A549 (cell line): ENCODE measurements at regions not wholly inside any gene's neighbourhood (a gene's known extent, or its start where the extent isn't known, plus 50 kb on each side); places are given as distances from the start of the nearest gene placed in this dataset.

Experiments used
- CTCF ChIP-seq: fragments of >200 bp; sonication (Bioruptor Twin); formaldehyde crosslinking; IDR thresholded peaks from 3 replicates; pipeline ENCODE4 v1.5.1; 2016
- FOSL2 ChIP-seq, 2 experiments: fragments of 450-650 bp in 1 of 2; fragments of >200 bp in 1 of 2; sonication (Bioruptor Twin) in 1 of 2; formaldehyde crosslinking; IDR thresholded peaks; 2 replicates each; pipeline versions ENCODE4 v1.5.0 to v1.6.1; 2016 to 2020; ENCODE audit warnings: mild to moderate bottlenecking in 1 of 2, moderate library complexity in 1 of 2
- JUN ChIP-seq, 2 experiments: fragments of >200 bp; sonication (Bioruptor Twin); formaldehyde crosslinking; IDR thresholded peaks; 2 replicates in 1 of 2; 3 replicates in 1 of 2; pipeline ENCODE4 v1.6.1; 2016 to 2017
- MAX ChIP-seq: IDR thresholded peaks from 2 replicates; pipeline ENCODE4 v1.6.1; 2012
- RAD21 ChIP-seq, 2 experiments: fragments of >200 bp in 1 of 2; sonication (Bioruptor Twin) in 1 of 2; formaldehyde crosslinking in 1 of 2; IDR thresholded peaks in 1 of 2; conservative IDR thresholded peaks in 1 of 2; 2 replicates in 1 of 2; 3 replicates in 1 of 2; pipeline ENCODE4 v1.6.1; 2012 to 2018; ENCODE audit warnings: inconsistent platforms in 1 of 2
- RCOR1 ChIP-seq: fragments of 150-350 bp; IDR thresholded peaks from 2 replicates; pipeline ENCODE4 v1.6.1; 2014; ENCODE audit warnings: antibody characterized with exemption, low read length, low read depth
- REST ChIP-seq: fragments of 200-600 bp; sonication (generic); IDR thresholded peaks from 2 replicates; pipeline ENCODE4 v1.6.1; 2016; ENCODE audit warnings: antibody characterized with exemption, mild to moderate bottlenecking, moderate library complexity

GRCh38 chr7:46759711-46760480, 822.0 kb downstream of the TNS3 start:
- TF ChIP-seq CTCF (no peak), JUN (IDR thresholded peaks at IDR 0.05) (no peak), RAD21 (conservative IDR thresholded peaks at IDR 0.05 in 1 of 2, IDR thresholded peaks at IDR 0.05 in 1 of 2) (no peak; a peak in 1 of 5 replicates), MAX (no peak), RCOR1 (no peak), REST (no peak), FOSL2 (IDR thresholded peaks at IDR 0.05) (no peak), FOSL2 (CRISPR knock-in tag; IDR thresholded peaks at IDR 0.05) (0 out of 2 replicates have a peak, but pooled peaks have one; percentile 2)
